GM19324 (cell line): ENCODE measurements at regions not wholly inside any gene's neighbourhood (a gene's known extent, or its start where the extent isn't known, plus 50 kb on each side); places are given as distances from the start of the nearest gene placed in this dataset.
"Not testable (repeated sequence)": the region's sequence is repeated elsewhere in the genome, so short reads cannot be mapped to it uniquely, and the experiment has no call there.

ENCODE experiments used
- ATAC-seq: cut with Tn5 transposase; IDR thresholded peaks from one replicate; pipeline ENCODE4 v1.9.1; 2021; ENCODE audit warnings: mild to moderate bottlenecking, moderate library complexity; ENCODE audit not compliant: unreplicated experiment, low FRiP score

DNA sequence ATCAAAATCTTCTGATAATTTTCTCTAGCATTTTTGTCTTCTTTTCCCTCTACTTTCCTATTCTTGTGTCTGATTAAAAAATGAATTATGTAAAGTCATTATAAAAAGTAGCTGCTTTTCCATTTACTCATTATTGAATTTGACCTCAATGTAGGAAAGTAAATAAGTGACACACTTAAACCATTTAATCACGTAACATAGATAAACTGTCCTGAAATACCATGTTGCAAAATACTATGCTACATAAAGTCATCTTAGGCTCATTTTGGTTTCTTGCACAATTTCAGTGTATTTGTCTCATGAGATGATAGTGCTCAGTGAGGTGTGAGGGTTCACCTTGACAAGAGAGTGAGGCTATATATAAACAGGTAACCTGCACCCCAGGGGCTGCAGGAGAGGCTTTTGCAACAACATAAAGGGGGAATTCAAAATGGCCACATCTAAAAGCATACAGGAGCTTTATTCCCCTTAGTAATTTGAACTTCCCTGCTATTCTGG, 502.7 kb downstream of the RNF144A start:
- ATAC-seq: no peak

DNA sequence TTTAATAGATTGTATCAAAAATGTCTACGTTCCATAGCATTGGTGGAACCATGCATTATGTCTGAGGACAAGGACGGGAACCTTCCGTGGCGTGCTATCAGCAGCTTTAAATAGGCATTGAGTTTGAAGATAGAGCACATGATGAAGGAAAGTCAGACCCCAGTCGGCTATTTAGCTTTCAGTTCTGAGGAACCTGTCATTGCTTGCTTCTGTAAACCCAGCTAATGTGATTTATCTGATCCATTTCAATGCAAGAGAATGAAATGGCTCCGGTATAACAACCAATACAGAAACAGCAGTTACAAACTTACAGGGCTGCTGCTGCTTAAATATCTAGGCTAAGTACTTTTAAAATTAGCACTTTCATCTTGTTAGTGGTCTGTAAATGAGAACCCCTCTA, 503.3 kb downstream of the RNF144A start:
- no peak for ATAC-seq

DNA sequence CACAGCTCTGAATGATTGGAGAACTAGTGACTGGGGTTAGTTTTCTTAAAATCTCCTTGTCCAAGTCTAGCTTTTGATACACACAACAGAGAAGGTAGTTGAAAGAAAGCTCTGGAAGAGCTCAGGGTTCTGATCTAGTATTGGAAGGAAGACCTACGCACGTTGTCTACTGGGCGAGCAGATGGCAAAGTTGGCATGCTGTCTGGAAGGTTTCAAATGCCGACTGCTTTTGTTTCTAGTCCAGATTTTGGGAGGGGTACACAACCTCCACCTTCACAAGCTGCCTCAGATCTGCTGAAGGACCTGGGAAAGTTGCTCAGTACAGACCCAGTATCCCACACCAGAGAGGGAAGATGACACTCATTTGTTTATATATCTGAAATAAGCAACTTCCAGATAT, 507.3 kb downstream of the RNF144A start:
- ATAC-seq: no peak

DNA sequence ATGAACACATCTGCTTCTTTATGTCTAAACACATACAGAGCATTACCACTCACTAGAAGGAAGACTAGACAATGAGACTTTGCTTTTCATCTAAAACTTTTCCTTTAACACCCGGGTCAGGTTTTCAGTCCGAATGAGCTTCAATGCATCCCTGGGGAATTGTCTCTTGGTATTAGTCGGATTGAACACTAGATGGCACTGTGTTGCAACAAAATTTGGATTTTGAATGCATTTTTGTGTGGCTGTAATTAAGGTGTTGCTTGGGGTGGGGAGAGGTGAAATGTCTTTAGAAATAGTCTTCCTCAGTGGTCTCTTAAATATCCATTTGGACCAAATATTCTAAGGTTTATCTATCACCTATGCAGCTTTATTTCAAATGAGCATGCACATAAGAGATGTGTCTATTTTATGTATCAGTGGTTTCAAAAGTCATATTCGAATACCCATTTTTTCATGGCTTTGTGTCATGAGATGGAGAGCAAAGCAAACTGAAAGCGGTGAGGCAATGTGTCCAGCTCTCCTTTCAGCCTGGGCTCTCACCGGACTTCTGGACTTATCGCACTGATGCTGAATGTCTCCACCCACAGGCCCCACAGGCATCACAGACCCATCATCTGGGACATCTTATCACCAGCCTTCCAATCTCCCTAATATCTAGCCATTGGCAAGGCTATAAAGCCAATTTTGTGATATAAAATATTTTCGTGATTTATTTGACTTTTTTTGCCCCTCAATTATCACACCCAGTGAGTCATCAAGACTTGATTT, 510.3 kb downstream of the RNF144A start:
- ATAC-seq: no peak

DNA sequence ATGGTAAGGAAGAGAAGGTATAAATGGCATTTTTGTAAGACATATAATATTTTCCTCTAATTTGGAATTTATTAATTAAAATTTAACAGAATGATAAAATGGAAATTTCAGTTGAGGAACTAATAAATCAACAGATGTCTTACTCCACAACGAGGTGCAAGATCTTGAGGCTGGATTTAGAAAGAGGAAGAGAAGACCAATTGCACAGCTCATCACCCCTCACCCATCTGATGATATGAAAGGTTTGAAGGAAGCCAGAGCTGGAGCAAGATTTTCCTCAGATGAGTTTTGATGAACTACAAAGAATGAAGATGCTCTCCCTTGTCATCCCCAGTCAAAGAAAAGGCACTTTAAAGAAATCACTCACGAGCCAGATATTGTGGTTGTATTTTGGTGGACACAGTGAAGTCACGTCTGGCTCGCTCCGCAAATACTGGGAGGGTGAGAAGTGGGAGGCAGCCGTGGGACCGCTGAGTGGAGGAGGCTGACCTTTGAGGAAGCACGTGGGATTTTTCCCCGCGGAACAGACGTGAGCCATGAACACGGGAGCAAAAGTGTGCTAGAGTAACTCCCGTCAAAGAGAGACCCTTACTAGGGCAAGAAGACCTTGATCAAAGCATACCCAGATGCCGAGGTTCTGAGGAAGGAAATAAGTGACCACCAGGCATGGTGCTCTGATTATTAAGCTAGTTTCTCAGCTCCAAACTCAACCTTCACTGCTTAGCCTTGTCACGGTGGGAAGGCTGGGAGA, 511.4 kb downstream of the RNF144A start:
- ATAC-seq: no peak

DNA sequence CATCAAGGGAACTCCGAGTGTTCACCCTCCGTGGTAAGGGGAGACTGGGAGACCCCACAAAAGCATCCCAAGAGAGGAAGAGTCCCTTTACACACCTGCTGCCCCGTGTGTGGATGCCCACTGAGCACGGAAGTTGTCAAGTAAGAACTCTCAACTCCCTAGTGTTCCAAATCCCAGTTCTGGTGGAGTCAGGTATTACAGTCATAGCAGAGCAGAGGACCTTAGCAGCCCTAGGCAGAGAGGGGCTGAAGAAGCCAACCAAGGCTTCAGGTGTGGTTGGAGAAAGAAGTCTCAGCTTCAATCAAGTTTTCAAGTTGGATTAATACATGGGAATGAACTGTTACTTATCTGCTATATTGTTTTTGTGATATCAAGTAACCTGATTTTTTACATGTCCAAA, 512.5 kb downstream of the RNF144A start:
- no peak for ATAC-seq

DNA sequence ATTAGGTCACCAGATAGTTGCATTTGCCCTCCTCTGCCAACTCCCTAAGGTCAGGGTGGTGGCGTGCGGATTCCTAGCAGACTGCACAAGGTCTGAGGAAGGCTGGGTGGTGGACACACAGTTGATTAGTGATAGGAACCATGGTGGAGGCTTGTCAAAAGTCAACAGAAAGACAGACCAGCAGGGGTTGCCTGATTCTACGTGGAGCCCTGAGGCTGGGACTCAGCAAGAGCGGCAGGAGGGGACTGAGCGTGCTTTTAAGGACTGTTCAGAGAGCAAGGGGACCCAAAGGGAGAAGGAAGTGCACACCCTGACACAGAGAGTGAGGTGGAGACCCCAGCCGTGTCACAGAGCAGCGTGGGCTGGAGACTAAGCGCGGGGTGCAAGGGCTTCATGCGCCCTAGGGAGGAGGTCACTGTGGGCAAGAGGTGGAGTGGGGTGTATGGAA, 513.2 kb downstream of the RNF144A start:
- no peak for ATAC-seq

DNA sequence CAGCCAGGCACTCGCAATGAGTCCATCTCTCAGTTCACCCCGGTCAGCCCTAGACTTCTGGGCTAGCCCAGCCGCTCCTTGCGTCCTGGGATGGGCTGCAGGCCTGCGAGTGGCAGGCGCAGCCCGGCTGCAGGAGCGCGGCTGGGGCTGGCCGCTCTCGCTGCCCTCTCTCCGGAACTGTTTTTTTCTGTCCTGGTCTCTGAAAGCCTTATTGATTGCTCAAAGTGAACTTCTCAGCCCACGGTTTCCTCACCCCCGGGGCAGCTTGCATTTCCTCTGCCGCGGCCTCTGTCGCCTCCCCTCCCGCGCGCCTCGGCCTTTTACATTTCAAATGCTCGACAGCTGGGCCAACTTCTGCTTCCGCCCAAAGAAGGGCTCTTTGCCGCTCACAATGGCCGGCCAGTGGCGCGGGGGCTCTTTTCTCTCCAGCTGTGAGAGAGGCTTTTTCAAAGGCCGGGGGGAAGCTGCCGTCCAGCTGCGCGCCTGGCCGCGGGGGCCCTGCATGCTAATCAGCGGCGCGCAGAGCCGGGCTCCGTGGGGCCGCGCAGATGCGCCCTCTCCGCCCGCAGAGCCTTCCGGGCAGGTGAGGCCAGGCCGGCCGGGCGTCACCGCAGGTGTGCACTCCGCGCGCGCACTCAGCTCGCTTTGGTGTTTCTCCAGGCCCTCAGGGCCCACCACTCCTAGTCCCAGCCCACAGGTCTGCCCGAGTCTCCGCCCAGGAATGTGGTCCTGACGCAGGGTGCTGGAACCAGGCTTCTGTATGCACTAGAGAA, 513.8 kb downstream of the RNF144A start:
- ATAC-seq: no peak

DNA sequence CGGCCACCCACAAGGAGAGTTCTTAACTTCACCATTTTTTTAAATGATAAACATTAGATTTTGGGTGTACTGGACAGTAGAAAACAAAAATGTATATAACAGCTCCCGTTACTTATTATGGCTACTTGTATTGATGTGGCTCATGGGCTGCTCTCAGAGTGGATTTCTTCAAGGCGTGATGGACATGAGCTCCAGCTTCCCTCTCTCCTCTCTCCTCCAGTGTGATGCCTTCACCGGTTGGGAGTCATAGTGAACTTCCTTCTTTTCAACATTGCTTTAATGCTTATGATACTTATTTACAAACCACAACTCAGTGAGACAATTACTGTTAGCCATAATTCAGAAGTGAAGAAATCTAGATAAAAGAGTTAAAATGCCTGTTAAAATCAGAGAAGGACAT, 515.2 kb downstream of the RNF144A start:
- ATAC-seq: no peak

DNA sequence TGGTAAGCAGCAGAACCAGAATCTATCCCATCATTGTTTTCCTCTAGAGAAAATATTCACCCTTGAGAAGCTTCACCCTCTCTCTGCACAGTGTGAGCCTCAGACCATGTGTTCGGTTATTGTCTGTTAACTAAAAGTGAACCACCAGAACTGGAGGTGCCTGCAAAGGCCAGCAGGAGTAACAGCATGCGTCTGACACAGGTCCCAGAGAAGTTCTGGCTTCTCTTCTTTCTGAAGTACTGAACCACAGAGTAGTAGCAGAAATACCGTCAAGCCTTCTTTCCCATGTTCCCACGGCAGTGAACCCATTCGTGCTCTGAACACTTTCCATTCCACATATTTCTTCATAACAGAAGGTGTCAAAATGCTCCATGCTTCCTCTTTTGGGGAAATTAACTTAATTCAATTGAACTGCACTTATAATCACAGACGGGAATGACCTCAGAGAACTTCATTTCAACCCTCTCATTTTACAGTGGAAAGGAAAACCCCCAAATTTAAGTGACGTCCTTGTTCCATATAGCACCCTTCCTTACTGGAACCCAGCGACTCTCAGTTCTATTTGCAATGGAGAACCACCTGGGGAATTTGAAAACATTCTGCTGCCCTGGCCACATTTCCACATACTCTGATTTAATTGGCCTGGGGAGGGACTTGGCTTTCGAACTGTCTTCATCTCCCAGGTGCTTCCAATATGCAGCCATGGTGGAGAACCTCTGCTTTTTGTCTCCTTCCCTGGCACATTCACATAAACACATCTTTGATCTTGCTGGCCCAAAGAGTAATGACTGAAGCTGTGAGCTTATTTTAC, 519.1 kb downstream of the RNF144A start:
- no peak for ATAC-seq

DNA sequence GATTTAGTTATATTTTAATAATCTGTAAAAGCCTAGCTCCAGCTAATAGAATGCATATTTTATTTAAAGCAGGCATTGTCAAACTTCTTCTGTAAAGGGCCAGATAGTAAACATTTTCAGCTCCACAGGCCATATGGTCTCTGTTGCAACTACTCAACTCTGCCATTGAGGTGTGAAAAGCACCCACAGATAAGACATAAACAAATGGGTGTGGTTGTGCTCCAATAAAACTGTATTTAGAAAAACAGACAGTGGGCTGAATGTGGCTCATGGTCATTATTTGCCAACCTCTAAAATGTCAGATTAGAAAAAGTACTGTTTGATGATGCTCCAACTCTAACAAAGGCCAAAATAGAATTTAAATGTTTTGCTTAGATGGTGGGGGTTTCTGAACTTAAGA, 519.9 kb downstream of the RNF144A start:
- no peak for ATAC-seq

DNA sequence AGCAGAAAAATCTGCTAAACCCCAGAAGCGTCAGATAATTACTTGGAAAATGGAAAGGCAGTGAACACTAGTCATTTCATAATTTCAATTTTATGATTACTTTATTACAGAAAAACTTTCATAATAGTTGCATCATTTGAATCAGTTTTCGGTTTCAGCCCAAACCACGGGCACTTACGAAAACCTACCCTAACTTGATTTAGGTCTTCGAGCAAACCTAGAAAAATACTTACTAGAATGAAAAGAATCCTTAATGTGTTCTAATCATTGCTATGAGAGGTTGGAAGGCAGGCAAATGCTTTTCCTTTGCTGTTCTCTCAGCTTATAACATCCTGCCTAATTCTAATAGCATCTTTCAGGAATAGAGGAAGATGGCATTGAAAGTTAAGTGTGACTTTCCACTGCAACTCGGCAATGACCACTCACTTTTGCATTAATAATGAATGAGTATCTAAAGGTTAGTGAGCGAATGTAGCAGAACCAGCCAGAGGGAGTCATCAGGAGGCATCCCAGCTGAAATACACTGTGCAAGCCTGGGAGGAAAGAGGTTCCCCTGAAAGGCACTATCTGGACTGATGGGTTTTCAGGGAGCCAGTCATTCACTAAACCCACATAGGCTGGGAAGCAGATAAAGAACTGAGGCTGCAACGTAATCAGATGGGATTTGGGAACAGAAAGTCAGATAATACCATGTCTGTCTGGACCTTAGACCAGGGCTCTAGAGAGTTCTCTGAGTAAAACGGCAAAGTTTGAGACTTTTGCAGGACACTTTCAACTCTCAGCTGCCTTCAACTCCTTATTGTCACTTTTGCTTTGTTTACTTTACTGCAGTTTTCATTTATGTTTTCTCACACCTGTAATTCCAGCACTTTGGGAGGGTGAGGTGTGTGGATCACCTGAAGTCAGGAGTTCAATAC, 520.8 kb downstream of the RNF144A start:
- ATAC-seq: no peak

DNA sequence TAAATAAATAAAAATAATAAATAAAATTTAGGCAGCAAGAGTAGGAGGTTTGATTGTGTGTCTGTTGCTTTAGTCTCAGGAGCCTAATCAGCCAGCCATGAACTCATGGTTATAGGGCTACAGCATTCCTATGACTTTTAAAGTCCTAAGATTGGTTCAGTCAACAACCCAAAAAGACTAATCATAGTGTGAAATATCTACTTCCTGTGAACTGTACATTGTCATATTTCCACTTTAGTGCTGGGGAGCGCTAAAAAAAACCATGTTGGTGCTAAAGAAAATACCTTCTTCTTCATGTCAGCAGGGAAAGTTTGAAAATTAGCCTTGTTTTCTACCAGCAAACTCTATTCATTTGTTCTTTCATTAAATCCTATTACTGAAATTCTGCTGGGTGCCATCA, 521.6 kb downstream of the RNF144A start:
- ATAC-seq: no peak

DNA sequence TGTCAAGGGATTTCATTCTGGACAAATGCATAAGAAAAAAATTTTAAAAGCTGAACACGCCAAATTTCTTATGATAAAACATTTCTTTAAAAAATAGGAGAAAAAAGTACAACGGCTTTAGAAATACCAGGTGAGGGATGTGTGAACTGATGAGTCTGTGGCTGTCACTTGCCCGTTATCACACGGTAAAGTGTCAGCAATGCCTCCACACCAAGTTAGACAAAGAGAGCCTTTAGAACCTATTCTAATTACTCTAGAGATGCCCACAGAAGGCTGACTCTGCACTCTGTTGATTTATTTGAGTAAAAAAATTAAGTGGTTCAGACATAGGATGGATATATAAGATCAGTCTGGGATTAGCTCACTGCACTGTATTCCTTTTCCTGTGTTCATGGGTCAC, 523.8 kb downstream of the RNF144A start:
- ATAC-seq: no peak

DNA sequence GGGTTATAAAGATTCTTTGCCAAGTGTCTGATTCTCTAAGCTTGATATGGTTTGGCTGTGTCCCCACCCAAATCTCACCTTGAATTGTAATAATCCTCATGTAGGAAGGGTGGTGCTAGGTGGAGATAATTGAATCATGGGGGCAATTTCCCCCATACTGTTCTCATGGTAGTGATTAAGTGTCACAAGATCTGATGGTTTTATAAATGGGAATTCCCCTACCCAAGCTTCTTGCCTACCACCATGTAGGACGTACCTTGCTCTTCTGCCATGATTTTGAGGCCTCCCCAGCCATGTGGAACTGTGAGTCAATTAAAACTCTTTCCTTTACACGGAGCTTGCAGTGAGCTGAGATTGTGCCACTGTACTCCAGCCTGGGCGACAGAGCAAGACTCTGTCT, 524.6 kb downstream of the RNF144A start:
- not testable (repeated sequence) for ATAC-seq

DNA sequence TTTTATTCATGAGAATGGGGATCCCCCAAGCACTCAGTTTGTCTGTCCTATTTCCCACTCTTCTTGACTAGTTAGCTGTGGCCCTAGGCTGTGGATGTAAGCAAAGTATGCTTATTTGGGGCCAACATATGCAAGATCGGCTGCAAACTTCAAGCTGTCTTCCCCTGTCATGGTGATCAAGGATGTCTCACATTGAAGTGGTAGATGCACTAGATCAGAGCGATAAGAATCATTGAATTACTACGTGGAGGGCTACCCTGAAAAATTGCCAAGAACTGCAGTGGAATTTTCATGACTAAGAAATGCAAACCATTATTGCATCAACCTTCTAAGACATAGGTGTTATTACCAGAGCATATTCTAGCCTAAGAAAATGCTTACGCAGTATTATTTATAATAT, 527.4 kb downstream of the RNF144A start:
- ATAC-seq: no peak

DNA sequence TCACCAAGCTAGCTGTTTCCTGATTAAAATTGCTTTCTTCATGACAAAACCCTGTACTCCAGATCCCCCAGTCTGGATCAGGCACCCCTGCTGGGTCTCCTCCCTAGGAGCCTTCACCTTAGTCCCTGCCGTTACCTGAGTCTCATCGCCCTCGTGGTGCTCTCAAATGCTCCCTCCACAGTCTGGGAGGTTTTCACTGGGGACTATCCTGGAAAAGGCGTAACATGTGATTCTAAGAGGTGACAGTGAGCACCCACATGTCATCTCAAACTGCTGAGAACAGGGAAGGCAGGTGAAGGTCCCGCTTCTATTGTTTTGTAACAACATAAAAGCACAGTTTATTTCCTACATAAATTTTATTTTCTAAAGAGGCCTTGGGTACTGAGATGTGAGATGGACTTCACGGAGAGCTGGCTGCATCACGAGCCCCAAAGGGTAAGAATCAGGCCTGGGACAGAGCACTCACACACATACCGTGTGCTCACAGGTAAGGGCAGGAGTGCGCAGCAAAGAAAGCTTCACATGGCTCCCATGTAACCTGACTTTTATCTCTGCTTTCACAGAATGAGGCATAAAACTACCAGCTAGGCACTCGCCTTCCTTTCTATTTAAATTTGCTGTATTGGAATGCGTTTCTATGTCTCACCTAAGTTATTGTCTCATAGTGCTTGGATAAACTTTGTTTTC, 531.5 kb downstream of the RNF144A start:
- ATAC-seq: no peak

DNA sequence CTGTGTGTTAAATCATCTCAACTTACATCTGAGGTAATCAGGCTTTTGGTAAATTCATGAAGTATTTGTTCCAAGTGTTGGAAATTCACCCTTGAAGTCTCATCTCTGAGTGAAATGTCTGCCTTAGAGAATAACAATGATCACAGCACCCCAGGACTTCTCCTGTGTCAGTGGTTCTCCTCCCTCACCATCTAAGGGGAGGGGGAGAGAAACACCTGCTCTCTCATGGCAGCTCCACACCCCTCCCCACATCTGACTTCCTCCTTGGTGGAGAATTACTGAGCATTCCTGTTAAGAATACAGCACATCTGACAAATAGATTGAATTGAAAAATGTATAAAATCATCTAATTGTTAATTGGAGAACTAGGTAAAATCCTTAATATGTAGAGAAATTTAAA, 532.1 kb downstream of the RNF144A start:
- ATAC-seq: no peak
